GM12878 (cell line): ENCODE measurements at regions not wholly inside any gene's neighbourhood (a gene's known extent, or its start where the extent isn't known, plus 50 kb on each side); places are given as distances from the start of the nearest gene placed in this dataset.

Experiments used
- ATAC-seq: fragments of 200-7000 bp; cut with Tn5 transposase; 3 replicates; pipeline ENCODE4 v1.9.1; 2020; ENCODE audit warnings: mild to moderate bottlenecking, moderate library complexity
- BruUV-seq: library from RNA; stranded (reverse); fragments of 400-500 nt; replicated peaks from 2 replicates; lab custom pipeline; 2021; lab: Mats Ljungman, UMichigan
- CTCF ChIA-PET: fragments of 300-600 bp; sonication (Branson Sonifier 250); formaldehyde crosslinking; extraction: SDS; loops from one replicate; lab custom pipeline; 2021; ENCODE audit warnings: inconsistent platforms; lab: Yijun Ruan, JAX
- POLR2A ChIA-PET: fragments of 350-600 bp; formaldehyde crosslinking; extraction: SDS; loops from one replicate; lab custom pipeline; 2021; ENCODE audit warnings: inconsistent platforms; lab: Charles Lee
- RAD21 ChIA-PET: fragments of 300-600 bp; sonication (Branson Sonifier 250); formaldehyde crosslinking; loops from one replicate; lab custom pipeline; 2023; ENCODE audit warnings: antibody characterized with exemption; ENCODE audit not compliant: unreplicated experiment; lab: Charles Lee
- SMC1A ChIA-PET: fragments of 300-600 bp; sonication (Branson Sonifier 250); formaldehyde crosslinking; loops from one replicate; lab custom pipeline; 2023; ENCODE audit not compliant: unreplicated experiment, uncharacterized antibody; lab: Charles Lee
- DNase-seq: peaks from one replicate; pipeline ENCODE4 v3.0.0-alpha.2; 2011; ENCODE audit warnings: low read depth, low spot score
- FAIRE-seq: peaks from 3 replicates; lab custom pipeline; 2011; peaks lifted over from hg19 to GRCh38; lab: Jason Lieb, UNC
- H2AFZ ChIP-seq: 2 replicates; pipeline ENCODE4 v1.6.0; 2011; ENCODE audit warnings: low read depth, low read length, control low read depth; ENCODE audit not compliant: control insufficient read depth
- H3K27ac ChIP-seq: 2 replicates; pipeline ENCODE4 v1.5.1; 2011; ENCODE audit warnings: control low read depth; ENCODE audit not compliant: control insufficient read depth, insufficient read depth
- H3K27me3 ChIP-seq, 2 experiments: replicated peaks in 1 of 2; 2 replicates each; pipeline versions ENCODE4 v1.6.0 to v1.6.1; 2011; ENCODE audit warnings: low read length in 1 of 2; ENCODE audit not compliant: control insufficient read depth in 2 of 2, insufficient read depth in 2 of 2
- H3K36me3 ChIP-seq, 2 experiments: 2 replicates each; pipeline ENCODE4 v1.5.1; 2011; ENCODE audit warnings: low read length in 1 of 2; ENCODE audit not compliant: control insufficient read depth in 2 of 2, insufficient read depth in 2 of 2
- H3K4me1 ChIP-seq: 2 replicates; pipeline ENCODE4 v1.6.1; 2011; ENCODE audit warnings: mild to moderate bottlenecking, low read length, moderate library complexity, mixed read lengths; ENCODE audit not compliant: control insufficient read depth, insufficient read depth
- H3K4me2 ChIP-seq: 2 replicates; pipeline ENCODE4 v1.6.0; 2011; ENCODE audit warnings: control low read depth; ENCODE audit not compliant: control insufficient read depth, insufficient read depth
- H3K4me3 ChIP-seq: fragments of 200-600 bp; sonication (generic); 2 replicates; pipeline ENCODE4 v1.5.1; 2016
- H3K79me2 ChIP-seq: 2 replicates; pipeline ENCODE4 v1.6.0; 2011; ENCODE audit warnings: low read length; ENCODE audit not compliant: control insufficient read depth, insufficient read depth
- H3K9ac ChIP-seq: 2 replicates; pipeline ENCODE4 v1.8.0; 2011; ENCODE audit warnings: low read length, control low read depth, mixed read lengths; ENCODE audit not compliant: control insufficient read depth, insufficient read depth
- H3K9me3 ChIP-seq: replicated peaks from 3 replicates; pipeline ENCODE4 v1.5.1; 2011; ENCODE audit warnings: mild to moderate bottlenecking, low read length; ENCODE audit not compliant: control insufficient read depth, insufficient read depth
- H4K20me1 ChIP-seq: 2 replicates; pipeline ENCODE4 v1.6.0; 2011; ENCODE audit not compliant: control insufficient read depth, insufficient read depth
- CHD2 ChIP-seq: IDR thresholded peaks from 2 replicates; pipeline ENCODE4 v1.6.1; 2011; ENCODE audit warnings: low read depth, low read length, improper control_type of control experiment, borderline replicate concordance
- ETV6 ChIP-seq, 2 experiments: fragments of 450-650 bp in 1 of 2; IDR thresholded peaks in 1 of 2; conservative IDR thresholded peaks in 1 of 2; 2 replicates each; pipeline ENCODE4 v1.6.1; 2014; ENCODE audit warnings: antibody characterized with exemption in 1 of 2, borderline replicate concordance in 1 of 2, low read depth in 1 of 2, mild to moderate bottlenecking in 1 of 2, moderate library complexity in 1 of 2
- HCFC1 ChIP-seq: fragments of 150-350 bp; IDR thresholded peaks from 2 replicates; pipeline ENCODE4 v1.6.1; 2014; ENCODE audit warnings: low read length
- HDAC2 ChIP-seq: fragments of 200-600 bp; sonication (generic); IDR thresholded peaks from 2 replicates; pipeline ENCODE4 v1.6.1; 2017
- IKZF2 ChIP-seq, 2 experiments: fragments of 450-650 bp; IDR thresholded peaks; 2 replicates each; pipeline ENCODE4 v1.6.1; 2017; ENCODE audit warnings: mild to moderate bottlenecking in 2 of 2, moderate library complexity in 2 of 2
- LARP7 ChIP-seq: fragments of 450-650 bp; IDR thresholded peaks from 2 replicates; pipeline ENCODE4 v1.6.1; 2017; ENCODE audit warnings: mild to moderate bottlenecking
- NFXL1 ChIP-seq: fragments of 450-650 bp; IDR thresholded peaks from 2 replicates; pipeline ENCODE4 v1.6.1; 2017; ENCODE audit warnings: antibody characterized with exemption, mild to moderate bottlenecking, borderline replicate concordance
- NR2F1 ChIP-seq: fragments of 450-650 bp; conservative IDR thresholded peaks from 2 replicates; pipeline ENCODE4 v1.6.1; 2017; ENCODE audit warnings: mild to moderate bottlenecking
- POLR2AphosphoS2 ChIP-seq: IDR thresholded peaks from 2 replicates; pipeline ENCODE4 v1.6.1; 2011; ENCODE audit warnings: low read depth, mild to moderate bottlenecking, low read length, improper control_type of control experiment, moderate library complexity
- POU2F2 ChIP-seq: IDR thresholded peaks from 3 replicates; pipeline ENCODE4 v1.6.1; 2011; ENCODE audit warnings: low read depth, mild to moderate bottlenecking, low read length, borderline replicate concordance
- SMC3 ChIP-seq: IDR thresholded peaks from 2 replicates; pipeline ENCODE4 v1.6.1; 2011; ENCODE audit warnings: low read length, improper control_type of control experiment, borderline replicate concordance
- TCF7 ChIP-seq: IDR thresholded peaks from 2 replicates; pipeline ENCODE4 v1.6.1; 2014; ENCODE audit warnings: antibody characterized with exemption, borderline replicate concordance
- ZNF384 ChIP-seq: IDR thresholded peaks from 2 replicates; pipeline ENCODE4 v1.6.1; 2012; ENCODE audit warnings: low read depth, mild to moderate bottlenecking, low read length, improper control_type of control experiment, borderline replicate concordance
- in situ Hi-C: fragments of 300-500 bp; cut with MboI; formaldehyde crosslinking; loops from 9 replicates; pipeline ENCODE4 v1.14.3; 2018; ENCODE audit warnings: mixed read lengths
- intact Hi-C: fragments of 100-400 bp; cut with micrococcal nuclease; formaldehyde crosslinking; loops from one replicate; pipeline ENCODE4 v1.14.2; 2022; ENCODE audit not compliant: unreplicated experiment
- TF ChIP-seq, protein P1 (sequence below): fragments of 150-350 bp; IDR thresholded peaks from 2 replicates; pipeline ENCODE4 v1.6.1; 2014; ENCODE audit warnings: mild to moderate bottlenecking, low read depth, low read length
- TF ChIP-seq, protein P2 (sequence below): fragments of 450-650 bp; IDR thresholded peaks from 2 replicates; pipeline ENCODE4 v1.6.1; 2017; ENCODE audit warnings: borderline replicate concordance
- TF ChIP-seq, protein P3 (sequence below): fragments of 450-650 bp; IDR thresholded peaks from 2 replicates; pipeline ENCODE4 v1.6.1; 2017; ENCODE audit warnings: mild to moderate bottlenecking

DNA sequence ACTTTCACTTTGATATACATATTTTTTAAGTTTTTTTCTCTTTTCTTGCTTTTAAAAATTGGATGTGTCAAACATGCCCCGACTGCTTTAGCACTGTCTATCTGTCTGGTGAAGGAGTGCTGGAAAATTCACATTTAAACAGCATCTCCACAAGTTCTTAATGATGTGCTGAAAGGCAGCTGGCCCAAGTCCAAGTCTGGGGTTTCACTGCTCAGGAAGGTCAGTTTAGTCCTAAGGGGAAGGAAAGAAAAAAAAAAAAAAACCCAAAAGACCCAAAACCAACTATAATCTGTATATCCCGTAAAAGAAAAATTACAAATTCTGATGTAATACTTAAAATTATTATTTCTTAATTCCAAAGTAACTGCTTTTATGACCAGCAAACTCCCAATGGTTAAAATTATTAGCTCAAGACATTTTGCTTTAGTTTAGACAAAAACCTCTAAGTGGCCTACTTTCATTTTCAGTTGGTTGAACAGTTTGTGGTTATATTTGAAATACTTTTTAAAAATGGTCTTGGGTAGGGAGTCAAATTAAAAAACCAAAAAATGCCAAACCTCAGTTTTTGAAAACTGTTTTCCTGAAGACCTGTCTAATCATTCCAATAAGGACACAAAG is 79.5 kb upstream of the PREP start (continued):
- TF ChIP-seq, protein P1, sequence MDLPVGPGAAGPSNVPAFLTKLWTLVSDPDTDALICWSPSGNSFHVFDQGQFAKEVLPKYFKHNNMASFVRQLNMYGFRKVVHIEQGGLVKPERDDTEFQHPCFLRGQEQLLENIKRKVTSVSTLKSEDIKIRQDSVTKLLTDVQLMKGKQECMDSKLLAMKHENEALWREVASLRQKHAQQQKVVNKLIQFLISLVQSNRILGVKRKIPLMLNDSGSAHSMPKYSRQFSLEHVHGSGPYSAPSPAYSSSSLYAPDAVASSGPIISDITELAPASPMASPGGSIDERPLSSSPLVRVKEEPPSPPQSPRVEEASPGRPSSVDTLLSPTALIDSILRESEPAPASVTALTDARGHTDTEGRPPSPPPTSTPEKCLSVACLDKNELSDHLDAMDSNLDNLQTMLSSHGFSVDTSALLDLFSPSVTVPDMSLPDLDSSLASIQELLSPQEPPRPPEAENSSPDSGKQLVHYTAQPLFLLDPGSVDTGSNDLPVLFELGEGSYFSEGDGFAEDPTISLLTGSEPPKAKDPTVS = no peak
- TF ChIP-seq POLR2AphosphoS2 = no peak
- TF ChIP-seq NFXL1 = no peak

DNA sequence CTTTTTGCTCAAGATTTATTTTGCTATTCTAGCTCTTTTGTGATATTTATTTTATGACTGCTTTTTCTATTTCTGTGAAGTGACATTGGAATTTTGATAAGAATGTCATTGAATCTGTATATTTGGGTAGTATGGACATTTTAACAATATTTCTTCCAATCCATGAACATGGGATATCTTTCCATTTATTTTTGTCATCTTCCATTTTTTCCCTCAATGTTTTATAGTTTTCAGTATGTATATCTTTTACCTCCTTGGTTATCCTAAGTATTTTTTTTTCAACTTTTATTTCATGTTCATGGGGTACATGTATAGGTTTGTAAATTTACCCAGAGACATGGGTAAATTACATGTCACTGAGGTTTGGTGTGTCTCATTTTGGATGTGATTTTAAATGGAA is 74.1 kb upstream of the PREP start:
- no TSS peak for BruUV-seq
- Histone ChIP-seq H3K27me3 (no peaks in the 10 kb centered on the region), H2AFZ (no peak overlapping the region), H3K4me3 (no peak overlapping the region), H3K27ac (no peak overlapping the region), H3K36me3 (no peaks in the 10 kb centered on the region), H3K79me2 (no peaks in the 10 kb centered on the region), H3K4me1 (peaks cover 4% of the 10 kb centered on the region), H4K20me1 (no peaks in the 10 kb centered on the region), H3K4me2 (no peak overlapping the region), H3K9me3 (peaks cover 8% of the 10 kb centered on the region; the same call in 2 of the 3 replicates), H3K9ac (no peak overlapping the region)
- ChIA-PET SMC1A (interaction anchor here (0.6 to 2.3 kb wide), 13 partner anchors 8 to 664 kb away, joined by 3 to 12 read pairs (median 4); no protein-coding TSS in a partner anchor), CTCF (interaction anchor here (0.6 to 1.6 kb wide), 7 partner anchors 8 to 738 kb away, joined by 3 to 9 read pairs (median 3); no protein-coding TSS in a partner anchor), POLR2A (interaction anchor here (1.2 to 1.4 kb wide), 3 partner anchors 11 to 19 kb away, joined by 3 to 6 read pairs (median 5); no protein-coding TSS in a partner anchor), RAD21 (interaction anchor here (0.8 to 1.6 kb wide), 6 partner anchors 11 to 45 kb away, joined by 3 to 5 read pairs (median 3); no protein-coding TSS in a partner anchor)
- ATAC-seq (no peak), DNase-seq (no peak), FAIRE-seq (peak; percentile 7)
- intact Hi-C loops = no loop called here
- in situ Hi-C loops = no loop called here
- TF ChIP-seq, protein P1 = no peak
- TF ChIP-seq IKZF2 (IDR thresholded peaks at IDR 0.05) = no peak
- no peak for TF ChIP-seq NR2F1
- no peak for TF ChIP-seq POU2F2
- no peak for TF ChIP-seq TCF7
- TF ChIP-seq, protein P2, sequence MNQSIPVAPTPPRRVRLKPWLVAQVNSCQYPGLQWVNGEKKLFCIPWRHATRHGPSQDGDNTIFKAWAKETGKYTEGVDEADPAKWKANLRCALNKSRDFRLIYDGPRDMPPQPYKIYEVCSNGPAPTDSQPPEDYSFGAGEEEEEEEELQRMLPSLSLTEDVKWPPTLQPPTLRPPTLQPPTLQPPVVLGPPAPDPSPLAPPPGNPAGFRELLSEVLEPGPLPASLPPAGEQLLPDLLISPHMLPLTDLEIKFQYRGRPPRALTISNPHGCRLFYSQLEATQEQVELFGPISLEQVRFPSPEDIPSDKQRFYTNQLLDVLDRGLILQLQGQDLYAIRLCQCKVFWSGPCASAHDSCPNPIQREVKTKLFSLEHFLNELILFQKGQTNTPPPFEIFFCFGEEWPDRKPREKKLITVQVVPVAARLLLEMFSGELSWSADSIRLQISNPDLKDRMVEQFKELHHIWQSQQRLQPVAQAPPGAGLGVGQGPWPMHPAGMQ = no peak
- no peak for TF ChIP-seq HDAC2
- no peak for TF ChIP-seq ZNF384
- TF ChIP-seq SMC3 = no peak
- TF ChIP-seq ETV6 (conservative IDR thresholded peaks at IDR 0.05 in 1 of 2, IDR thresholded peaks at IDR 0.05 in 1 of 2; ENCODE audit: borderline replicate concordance in 1 of 2, low read depth in 1 of 2) = no peak
- no peak for TF ChIP-seq CHD2
- no peak for TF ChIP-seq LARP7
- TF ChIP-seq, protein P3, sequence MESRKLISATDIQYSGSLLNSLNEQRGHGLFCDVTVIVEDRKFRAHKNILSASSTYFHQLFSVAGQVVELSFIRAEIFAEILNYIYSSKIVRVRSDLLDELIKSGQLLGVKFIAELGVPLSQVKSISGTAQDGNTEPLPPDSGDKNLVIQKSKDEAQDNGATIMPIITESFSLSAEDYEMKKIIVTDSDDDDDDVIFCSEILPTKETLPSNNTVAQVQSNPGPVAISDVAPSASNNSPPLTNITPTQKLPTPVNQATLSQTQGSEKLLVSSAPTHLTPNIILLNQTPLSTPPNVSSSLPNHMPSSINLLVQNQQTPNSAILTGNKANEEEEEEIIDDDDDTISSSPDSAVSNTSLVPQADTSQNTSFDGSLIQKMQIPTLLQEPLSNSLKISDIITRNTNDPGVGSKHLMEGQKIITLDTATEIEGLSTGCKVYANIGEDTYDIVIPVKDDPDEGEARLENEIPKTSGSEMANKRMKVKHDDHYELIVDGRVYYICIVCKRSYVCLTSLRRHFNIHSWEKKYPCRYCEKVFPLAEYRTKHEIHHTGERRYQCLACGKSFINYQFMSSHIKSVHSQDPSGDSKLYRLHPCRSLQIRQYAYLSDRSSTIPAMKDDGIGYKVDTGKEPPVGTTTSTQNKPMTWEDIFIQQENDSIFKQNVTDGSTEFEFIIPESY = no peak
- TF ChIP-seq HCFC1 = no peak
